ENCODE measurements at regions not wholly inside any gene's neighbourhood (a gene's known extent, or its start where the extent isn't known, plus 50 kb on each side); places are given as distances from the start of the nearest gene placed in this dataset.
"Not testable (repeated sequence)": the region's sequence is repeated elsewhere in the genome, so short reads cannot be mapped to it uniquely, and the experiment has no call there.

DNA sequence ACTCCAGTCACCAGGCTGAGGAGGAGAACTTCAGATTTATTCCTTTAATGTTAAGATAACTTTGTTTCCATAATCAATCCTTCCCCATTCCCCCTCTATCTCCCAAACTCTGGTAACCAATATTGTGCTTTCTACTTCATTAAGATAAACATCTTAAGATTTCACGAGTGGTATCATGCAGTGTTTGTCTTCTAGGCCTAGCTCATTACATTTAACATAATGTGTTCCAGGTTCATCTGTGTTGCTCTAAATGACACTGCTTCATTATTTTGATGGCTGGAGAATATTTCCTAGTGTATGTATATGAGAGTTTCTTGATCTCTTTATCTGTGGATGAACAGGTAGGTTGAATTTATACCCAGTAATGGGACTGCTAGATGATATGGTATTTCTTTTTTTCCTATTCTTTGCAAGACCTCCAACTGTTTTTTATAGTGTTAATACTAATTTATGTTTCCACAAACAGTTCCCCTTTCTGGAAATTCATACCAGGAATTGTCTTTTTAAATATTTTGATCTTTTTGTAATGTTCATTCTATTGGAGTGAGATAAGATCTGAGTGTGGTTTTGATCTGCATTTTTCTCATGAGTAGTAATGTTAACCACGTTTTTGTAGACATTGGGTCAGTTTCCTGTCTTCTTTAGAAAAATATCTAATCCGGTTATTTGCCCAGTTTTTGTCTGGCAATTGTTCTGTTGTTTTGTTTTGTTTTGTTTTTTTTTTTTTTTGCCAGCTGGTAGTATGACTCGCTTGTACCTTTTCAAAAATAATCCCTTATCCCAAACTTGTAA is 97.3 kb downstream of the POTEH start:
- H3K9me3 ChIP-seq; H3K4me3 ChIP-seq; DNase-seq; ATAC-seq; H3K4me1 ChIP-seq; H3K27me3 ChIP-seq; intact Hi-C loops (cut with DNase I); H3K36me3 ChIP-seq; H3K27ac ChIP-seq: not testable (repeated sequence)
- 38 to 44% methylated on average over 4 of the region's 4 CpGs for WGBS, 2 donors

DNA sequence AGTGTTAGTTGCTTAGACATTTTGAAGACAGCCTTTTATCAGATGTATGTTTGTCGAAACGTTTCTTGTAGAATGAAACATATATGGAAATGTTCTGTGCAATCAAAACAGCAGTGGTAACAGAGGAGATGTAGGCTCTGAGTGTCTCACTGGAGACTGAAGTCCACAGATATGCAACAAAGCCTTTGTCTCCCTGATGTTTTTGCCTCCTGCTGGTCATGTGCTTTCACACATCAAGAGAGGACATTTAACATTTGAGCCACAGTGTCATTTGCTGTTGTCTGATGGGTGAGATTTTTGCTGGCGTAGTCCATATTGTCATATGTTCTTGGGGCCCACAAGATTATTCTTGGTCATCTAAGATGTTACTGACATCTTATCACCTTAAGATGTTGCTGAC is 101.7 kb downstream of the POTEH start:
- ATAC-seq; H3K27me3 ChIP-seq; H3K9me3 ChIP-seq; DNase-seq; H3K36me3 ChIP-seq; intact Hi-C loops (cut with DNase I); H3K4me3 ChIP-seq; H3K27ac ChIP-seq; H3K4me1 ChIP-seq: not testable (repeated sequence)
- WGBS, 2 donors = 70 to 77% methylated on average over 1 of the region's 3 CpGs

DNA sequence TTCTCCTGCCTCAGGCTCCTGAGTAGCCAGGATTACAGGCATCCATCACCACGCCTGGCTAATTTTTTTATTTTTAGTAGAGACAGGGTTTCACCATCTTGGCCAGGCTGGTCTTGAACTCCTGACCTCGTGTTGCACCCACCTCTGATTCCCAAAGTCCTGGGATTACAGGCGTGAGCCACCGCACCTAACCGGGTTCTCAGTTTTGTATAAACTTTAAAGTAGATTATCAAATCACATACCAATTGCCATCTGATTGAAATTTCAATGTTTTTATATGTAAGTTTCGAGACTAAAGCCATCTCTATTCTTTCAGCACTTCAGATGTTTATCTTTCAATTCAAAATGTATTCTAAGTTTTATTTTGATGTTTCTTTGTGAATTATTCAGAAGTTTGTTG is 110.1 kb downstream of the POTEH start:
- intact Hi-C loops (cut with DNase I); H3K27ac ChIP-seq; H3K4me1 ChIP-seq; H3K9me3 ChIP-seq; H3K36me3 ChIP-seq; ATAC-seq; H3K4me3 ChIP-seq; DNase-seq; H3K27me3 ChIP-seq: not testable (repeated sequence)
- 0 to 46% methylated on average over 1 to 2 of the region's 6 CpGs for WGBS, 2 donors

DNA sequence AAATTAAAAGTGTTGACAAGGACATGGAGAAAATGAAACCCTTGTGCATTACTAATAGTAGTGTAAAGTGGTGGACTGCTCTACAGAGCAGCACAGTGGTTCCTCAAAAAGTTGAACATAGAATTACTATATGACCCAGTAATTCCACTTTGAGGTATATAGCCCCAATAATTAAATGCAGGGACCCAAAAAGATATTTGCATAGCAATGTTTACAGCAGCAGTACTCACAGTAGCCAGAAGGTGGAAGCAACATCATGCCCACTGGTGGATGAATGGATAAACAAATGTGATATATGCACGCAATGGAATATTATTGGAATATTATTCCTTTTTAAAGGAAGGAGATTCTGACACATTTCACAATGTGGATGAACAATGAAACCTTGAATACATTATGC is 121.3 kb downstream of the POTEH start:
- H3K4me1 ChIP-seq; DNase-seq; intact Hi-C loops (cut with DNase I); H3K27me3 ChIP-seq; H3K27ac ChIP-seq; H3K36me3 ChIP-seq; H3K9me3 ChIP-seq; H3K4me3 ChIP-seq: not testable (repeated sequence)
- ATAC-seq = peak in 2 of 8 donors; percentile 38 to 50
- no CpG with 5 or more reads among the region's 1 CpG for WGBS, 2 donors
- TF ChIP-seq, protein P1, sequence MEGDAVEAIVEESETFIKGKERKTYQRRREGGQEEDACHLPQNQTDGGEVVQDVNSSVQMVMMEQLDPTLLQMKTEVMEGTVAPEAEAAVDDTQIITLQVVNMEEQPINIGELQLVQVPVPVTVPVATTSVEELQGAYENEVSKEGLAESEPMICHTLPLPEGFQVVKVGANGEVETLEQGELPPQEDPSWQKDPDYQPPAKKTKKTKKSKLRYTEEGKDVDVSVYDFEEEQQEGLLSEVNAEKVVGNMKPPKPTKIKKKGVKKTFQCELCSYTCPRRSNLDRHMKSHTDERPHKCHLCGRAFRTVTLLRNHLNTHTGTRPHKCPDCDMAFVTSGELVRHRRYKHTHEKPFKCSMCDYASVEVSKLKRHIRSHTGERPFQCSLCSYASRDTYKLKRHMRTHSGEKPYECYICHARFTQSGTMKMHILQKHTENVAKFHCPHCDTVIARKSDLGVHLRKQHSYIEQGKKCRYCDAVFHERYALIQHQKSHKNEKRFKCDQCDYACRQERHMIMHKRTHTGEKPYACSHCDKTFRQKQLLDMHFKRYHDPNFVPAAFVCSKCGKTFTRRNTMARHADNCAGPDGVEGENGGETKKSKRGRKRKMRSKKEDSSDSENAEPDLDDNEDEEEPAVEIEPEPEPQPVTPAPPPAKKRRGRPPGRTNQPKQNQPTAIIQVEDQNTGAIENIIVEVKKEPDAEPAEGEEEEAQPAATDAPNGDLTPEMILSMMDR (IDR thresholded peaks at IDR 0.05) = peak in 4 of 9 donors; percentile 24 to 43 (median 33)

DNA sequence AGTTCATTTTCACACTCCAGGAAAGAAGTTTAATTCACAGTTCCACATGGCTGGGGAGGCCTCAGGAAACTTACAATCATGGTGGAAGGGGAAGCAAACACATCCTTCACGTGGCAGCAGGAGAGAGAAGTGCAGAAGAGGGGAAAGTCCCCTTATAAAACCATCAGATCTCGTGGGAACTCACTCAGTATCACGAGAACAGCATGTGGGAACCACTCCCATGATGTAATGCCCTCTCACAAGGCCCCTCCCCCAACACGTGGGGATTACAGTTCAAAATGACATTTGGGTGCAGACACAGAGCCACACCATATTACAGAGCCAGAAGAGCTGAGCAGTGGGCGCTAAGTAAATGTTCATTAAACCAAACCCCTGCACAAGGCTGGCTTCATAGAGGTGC is 126.0 kb downstream of the POTEH start:
- H3K9me3 ChIP-seq; H3K27ac ChIP-seq; intact Hi-C loops (cut with DNase I); H3K27me3 ChIP-seq; H3K4me1 ChIP-seq; H3K4me3 ChIP-seq; ATAC-seq; DNase-seq; H3K36me3 ChIP-seq: not testable (repeated sequence)
- no CpG with 5 or more reads among the region's 5 CpGs for WGBS, 2 donors

DNA sequence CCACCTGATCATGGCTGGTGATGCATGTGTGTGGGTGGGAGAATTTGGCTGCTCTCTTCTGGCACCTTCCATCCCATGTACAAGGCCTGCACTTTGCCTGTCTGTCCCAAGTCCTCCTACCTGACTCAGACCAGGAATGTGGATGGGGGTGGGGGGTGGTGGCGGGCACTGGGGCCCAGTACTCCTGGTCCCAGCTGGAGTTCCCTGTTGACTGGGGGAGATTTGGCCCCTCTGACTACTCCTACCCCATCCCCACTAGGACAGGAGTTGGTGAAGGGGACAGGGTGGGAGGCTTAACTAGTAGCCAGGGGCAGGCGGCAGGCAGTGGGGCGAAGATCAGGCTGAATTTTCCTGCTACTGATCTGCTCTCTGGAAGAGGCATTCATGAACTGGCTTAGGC is 126.6 kb downstream of the POTEH start:
- H3K4me1 ChIP-seq; H3K27ac ChIP-seq; H3K4me3 ChIP-seq; intact Hi-C loops (cut with DNase I); DNase-seq; H3K36me3 ChIP-seq; H3K9me3 ChIP-seq; H3K27me3 ChIP-seq: not testable (repeated sequence)
- 22 to 46% methylated on average over 1 of the region's 3 CpGs for WGBS, 2 donors
- ATAC-seq = peak in 3 of 8 donors; percentile 5 to 31 (median 20)

DNA sequence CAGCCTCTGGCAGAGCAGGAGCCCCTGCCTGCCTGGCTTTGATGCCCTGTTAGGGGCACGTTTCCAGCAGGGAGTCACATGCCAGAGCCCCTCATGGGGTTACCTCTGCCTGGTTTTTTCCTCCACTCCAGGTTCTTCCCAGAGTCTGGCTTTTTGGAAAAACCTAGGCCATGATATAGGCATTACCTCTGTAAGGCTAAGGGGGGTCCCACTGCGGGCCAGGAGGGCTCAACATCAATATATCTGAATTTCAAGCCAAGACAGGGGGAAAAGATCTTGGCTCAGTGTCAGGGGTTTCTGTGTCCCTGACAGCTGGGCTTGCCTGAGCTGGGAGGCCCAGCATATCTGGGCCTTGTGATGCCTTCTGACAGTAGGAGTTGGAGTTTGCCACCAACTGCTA is 127.4 kb downstream of the POTEH start:
- H3K27me3 ChIP-seq; H3K27ac ChIP-seq; H3K4me3 ChIP-seq; H3K9me3 ChIP-seq; H3K4me1 ChIP-seq; intact Hi-C loops (cut with DNase I); DNase-seq; H3K36me3 ChIP-seq: not testable (repeated sequence)
- ATAC-seq = peak in 4 of 8 donors; percentile 14 to 34 (median 25)
- 24 to 35% methylated on average over 1 of the region's 2 CpGs for WGBS, 2 donors

DNA sequence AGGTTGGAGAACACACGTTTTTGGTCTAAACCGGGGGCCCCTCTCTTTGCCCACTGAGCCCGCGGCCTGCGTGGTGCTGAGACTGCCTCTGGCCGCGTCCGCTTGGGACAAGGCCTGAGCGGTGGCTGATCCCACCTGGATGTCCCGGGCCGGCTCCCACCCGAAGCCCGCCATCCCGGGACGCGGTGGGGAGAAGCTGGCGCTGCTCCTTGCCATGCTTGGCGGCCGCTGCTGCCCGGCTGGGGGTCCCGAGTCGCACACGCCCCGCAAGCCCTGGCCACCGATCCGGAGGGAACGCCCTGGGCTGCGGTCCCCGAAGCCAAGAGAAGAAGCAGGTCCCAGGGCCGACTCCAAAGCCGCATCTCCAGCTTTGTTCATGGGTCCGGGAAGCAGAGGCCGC is 130.1 kb downstream of the POTEH start:
- DNase-seq; intact Hi-C loops (cut with DNase I); H3K9me3 ChIP-seq; H3K4me1 ChIP-seq; H3K36me3 ChIP-seq; H3K27ac ChIP-seq; H3K27me3 ChIP-seq; H3K4me3 ChIP-seq: not testable (repeated sequence)
- WGBS, 2 donors = 72 to 76% methylated on average over 13 to 14 of the region's 33 CpGs
- ATAC-seq = peak in 1 of 8 donors; percentile 56

DNA sequence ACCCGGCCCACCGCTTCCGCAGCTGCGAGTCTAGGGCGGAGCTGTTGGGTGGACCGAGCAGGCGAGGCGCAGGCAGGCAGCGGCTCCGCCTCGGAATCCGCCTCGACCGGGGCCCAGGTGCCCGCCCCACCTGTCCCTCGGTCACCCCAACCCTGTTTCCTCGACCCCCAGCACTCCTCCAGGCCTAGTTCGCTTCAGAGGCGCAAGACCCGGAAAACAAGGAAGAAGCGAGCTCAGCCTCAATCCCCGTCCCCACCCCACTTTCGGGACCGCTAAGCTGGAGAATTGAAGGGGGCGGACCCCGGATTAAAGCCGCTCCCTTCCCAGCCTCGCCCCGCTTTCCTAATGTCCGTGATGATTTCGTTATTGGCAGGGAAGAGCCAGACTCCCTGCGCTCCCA is 131.3 kb downstream of the POTEH start:
- ATAC-seq; intact Hi-C loops (cut with DNase I); DNase-seq: not testable (repeated sequence)

DNA sequence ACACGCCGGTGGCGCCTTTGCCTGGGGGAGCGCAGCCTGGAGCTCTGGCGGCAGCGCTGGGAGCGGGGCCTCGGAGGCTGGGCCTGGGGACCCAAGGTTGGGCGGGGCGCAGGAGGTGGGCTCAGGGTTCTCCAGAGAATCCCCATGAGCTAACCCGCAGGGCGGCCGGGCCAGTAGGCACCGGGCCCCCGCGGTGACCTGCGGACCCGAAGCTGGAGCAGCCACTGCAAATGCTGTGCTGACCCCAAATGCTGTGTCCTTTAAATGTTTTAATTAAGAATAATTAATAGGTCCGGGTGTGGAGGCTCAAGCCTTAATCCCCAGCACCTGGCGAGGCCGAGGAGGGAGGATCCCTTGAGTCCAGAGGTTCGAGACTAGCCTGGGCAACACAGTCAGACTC is 132.2 kb downstream of the POTEH start:
- H3K27ac ChIP-seq; H3K27me3 ChIP-seq; intact Hi-C loops (cut with DNase I); H3K36me3 ChIP-seq; H3K4me1 ChIP-seq; H3K4me3 ChIP-seq; ATAC-seq; H3K9me3 ChIP-seq; DNase-seq: not testable (repeated sequence)
- WGBS, 2 donors = 88 to 90% methylated on average over 5 to 7 of the region's 22 CpGs

More for the DNA sequence above, 131.3 kb downstream of the POTEH start:
- H3K36me3 ChIP-seq, H3K4me1 ChIP-seq, H3K9me3 ChIP-seq, H3K27me3 ChIP-seq, H3K4me3 ChIP-seq, H3K27ac ChIP-seq: not testable (repeated sequence)
- WGBS, 2 donors = 63 to 78% methylated on average over 9 of the region's 32 CpGs

DNA sequence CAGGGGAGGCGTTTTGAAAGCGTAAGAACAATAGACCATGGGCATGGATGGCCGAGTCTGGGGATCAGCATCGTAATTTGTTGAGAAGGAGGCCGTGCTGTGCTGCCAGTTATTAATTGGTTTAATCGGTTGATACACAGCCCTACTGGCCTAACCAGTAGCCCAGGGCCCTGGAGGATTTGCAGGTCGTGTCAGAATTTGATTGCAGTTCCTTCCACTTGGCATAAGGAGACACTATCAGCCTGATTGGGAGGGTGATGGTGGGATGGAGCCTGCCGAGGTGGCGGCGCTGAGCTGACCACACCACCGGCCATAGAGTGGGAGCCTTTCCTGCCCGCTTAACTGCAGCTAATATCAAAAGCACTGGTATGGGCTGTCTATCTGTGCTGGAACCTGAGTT is 133.4 kb downstream of the POTEH start:
- 55 to 68% methylated on average over 3 to 4 of the region's 12 CpGs for WGBS, 2 donors
- H3K9me3 ChIP-seq; DNase-seq; H3K27me3 ChIP-seq; H3K4me3 ChIP-seq; intact Hi-C loops (cut with DNase I); H3K36me3 ChIP-seq; ATAC-seq; H3K4me1 ChIP-seq; H3K27ac ChIP-seq: not testable (repeated sequence)
